ENCODE measurements at regions not wholly inside any gene's neighbourhood (a gene's known extent, or its start where the extent isn't known, plus 50 kb on each side); places are given as distances from the start of the nearest gene placed in this dataset.
A peak's percentile ranks its signal among the peaks of the same experiment; 100 is the strongest.

DNA sequence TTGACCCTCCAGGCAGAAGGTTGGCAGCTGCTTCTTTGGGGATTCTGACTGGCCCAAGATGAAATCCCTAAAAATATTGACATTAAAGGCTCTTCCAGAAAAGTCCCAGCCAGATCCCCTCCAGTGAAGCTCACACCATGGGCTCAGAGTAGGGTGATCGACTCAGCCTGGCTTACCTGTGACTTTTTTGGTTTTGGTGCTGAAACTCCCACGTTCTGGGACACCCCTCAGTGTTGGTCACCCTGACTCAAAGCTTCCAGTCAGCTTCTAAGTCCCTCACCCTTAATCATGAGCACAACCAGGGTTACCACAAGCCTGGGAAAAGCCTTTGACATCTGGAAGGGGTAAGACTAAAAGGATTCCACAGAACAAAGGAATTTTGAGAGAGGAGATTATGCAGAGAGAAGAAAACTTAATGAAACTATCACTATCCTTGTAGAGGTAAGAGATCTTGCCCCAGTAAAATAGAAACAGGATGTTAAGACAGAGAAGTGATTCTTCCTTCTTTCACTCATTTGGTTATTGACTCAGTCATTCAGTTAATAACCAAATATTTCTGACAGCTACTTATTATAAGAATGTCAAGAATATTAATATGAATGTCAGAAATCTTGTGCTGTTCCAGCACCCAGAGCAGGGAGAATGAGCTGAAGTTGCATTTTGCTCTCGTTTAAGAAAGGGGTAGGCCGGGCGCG, 66.8 kb upstream of the SEC11C start:
- peaks cover 3% of the 10 kb centered on the region for H3K4me1 Mint-ChIP-seq
- Histone ChIP-seq H3K9me3 (replicated peaks in 1 of 2; ENCODE audit: control insufficient read depth in 1 of 2, insufficient read depth in 1 of 2, low read length in 2 of 2) (no peaks in the 10 kb centered on the region), H3K4me3 (replicated peaks in 1 of 3; ENCODE audit: low read depth in 2 of 3, low read length in 3 of 3) (no peak overlapping the region), H3K4me1 (ENCODE audit: control insufficient read depth in 1 of 2, insufficient read depth in 2 of 2, low read length in 2 of 2) (no peaks in the 10 kb centered on the region), H3K4me2 (replicated peaks; ENCODE audit: extremely low read depth, low read length, poor library complexity, severe bottlenecking) (no peak overlapping the region), H4K20me1 (ENCODE audit: insufficient read depth, low read length) (no peaks in the 10 kb centered on the region), H3K36me3 (replicated peaks in 1 of 2; ENCODE audit: control insufficient read depth in 1 of 2, insufficient read depth in 2 of 2, low read length in 2 of 2) (no peaks in the 10 kb centered on the region), H3K27ac (ENCODE audit: low read depth in 1 of 2, low read length in 2 of 2) (no peak overlapping the region), H2AFZ (ENCODE audit: insufficient read depth, low read depth, low read length, poor library complexity, severe bottlenecking) (no peak overlapping the region), H3K79me2 (ENCODE audit: insufficient read depth, low read length) (no peaks in the 10 kb centered on the region), H3K9ac (ENCODE audit: insufficient read depth, low read length, poor library complexity, severe bottlenecking) (no peak overlapping the region), H3K27me3 (ENCODE audit: control insufficient read depth in 2 of 2, insufficient read depth in 2 of 2, low read length in 2 of 2) (no peaks in the 10 kb centered on the region)
- DNase-seq: no peak
- peak overlapping the region in 1 of 7 donors; percentile 40 for H3K27ac Mint-ChIP-seq
- no peaks in the 10 kb centered on the region for H3K9me3 Mint-ChIP-seq
- H3K4me3 Mint-ChIP-seq: no peak overlapping the region
- intact Hi-C loops (cut with micrococcal nuclease): no loop called here
- 90% methylated on average over 2 of the region's 6 CpGs for WGBS (ENCODE audit: insufficient coverage)
- no peaks in the 10 kb centered on the region for H3K36me3 Mint-ChIP-seq
- H3K27me3 Mint-ChIP-seq (ENCODE audit: low read depth in 3 of 3): peaks cover 0 to 4% (median 1%) of the 10 kb centered on the region in 3 donors
- no peak for TF ChIP-seq CTCF (IDR thresholded peaks at IDR 0.05)

DNA sequence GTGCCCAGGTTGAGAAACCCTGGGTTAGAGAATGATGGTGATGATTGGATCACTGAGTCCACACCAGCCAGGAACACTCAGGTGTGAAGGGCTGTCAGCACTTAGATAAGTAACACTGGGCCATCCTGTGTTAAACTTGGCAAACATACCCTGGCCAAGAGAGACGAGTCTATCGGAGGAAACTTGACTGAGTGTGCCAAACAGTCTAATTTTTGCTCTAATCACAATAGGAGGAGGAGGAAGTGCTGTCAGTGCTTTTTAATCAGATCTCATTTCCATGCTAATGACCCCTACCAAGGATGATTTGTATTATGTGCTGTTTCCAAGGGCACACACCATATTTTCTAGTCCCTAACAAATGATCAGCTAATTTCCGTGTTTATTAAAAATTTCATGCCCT, 63.8 kb upstream of the SEC11C start:
- no peaks in the 10 kb centered on the region for H3K27me3 ChIP-seq (ENCODE audit: control insufficient read depth in 2 of 2, insufficient read depth in 2 of 2, low read length in 2 of 2)
- H3K36me3 Mint-ChIP-seq: no peaks in the 10 kb centered on the region
- no peaks in the 10 kb centered on the region for H3K4me1 ChIP-seq (ENCODE audit: control insufficient read depth in 1 of 2, insufficient read depth in 2 of 2, low read length in 2 of 2)
- H3K4me2 ChIP-seq (replicated peaks; ENCODE audit: extremely low read depth, low read length, poor library complexity, severe bottlenecking): no peak overlapping the region
- H3K9me3 ChIP-seq (replicated peaks in 1 of 2; ENCODE audit: control insufficient read depth in 1 of 2, insufficient read depth in 1 of 2, low read length in 2 of 2): no peaks in the 10 kb centered on the region
- H3K27ac Mint-ChIP-seq: no peak overlapping the region
- no peak overlapping the region for H3K4me3 Mint-ChIP-seq
- H3K4me3 ChIP-seq (replicated peaks in 1 of 3; ENCODE audit: low read depth in 2 of 3, low read length in 3 of 3): no peak overlapping the region
- no peak overlapping the region for H3K27ac ChIP-seq (ENCODE audit: low read depth in 1 of 2, low read length in 2 of 2)
- WGBS (ENCODE audit: insufficient coverage): no CpG with 5 or more reads among the region's 3 CpGs
- no peaks in the 10 kb centered on the region for H3K9me3 Mint-ChIP-seq
- no peak for DNase-seq
- H3K27me3 Mint-ChIP-seq (ENCODE audit: low read depth in 3 of 3): peaks cover 1 to 7% (median 2%) of the 10 kb centered on the region in 3 donors
- no peak overlapping the region for H2AFZ ChIP-seq (ENCODE audit: insufficient read depth, low read depth, low read length, poor library complexity, severe bottlenecking)
- peaks cover 5% of the 10 kb centered on the region for H3K4me1 Mint-ChIP-seq
- no peak overlapping the region for H3K9ac ChIP-seq (ENCODE audit: insufficient read depth, low read length, poor library complexity, severe bottlenecking)
- TF ChIP-seq CTCF (IDR thresholded peaks at IDR 0.05): no peak
- no peaks in the 10 kb centered on the region for H4K20me1 ChIP-seq (ENCODE audit: insufficient read depth, low read length)
- H3K79me2 ChIP-seq (ENCODE audit: insufficient read depth, low read length): no peaks in the 10 kb centered on the region
- no peaks in the 10 kb centered on the region for H3K36me3 ChIP-seq (replicated peaks in 1 of 2; ENCODE audit: control insufficient read depth in 1 of 2, insufficient read depth in 2 of 2, low read length in 2 of 2)
- intact Hi-C loops (cut with micrococcal nuclease): no loop called here

Measured in CD14-positive monocyte (primary cell).